HG03520 (cell line): ENCODE measurements at regions not wholly inside any gene's neighbourhood (a gene's known extent, or its start where the extent isn't known, plus 50 kb on each side); places are given as distances from the start of the nearest gene placed in this dataset.

Experiments used
- ATAC-seq: cut with Tn5 transposase; IDR thresholded peaks from one replicate; pipeline ENCODE4 v1.9.1; 2021; ENCODE audit warnings: mild to moderate bottlenecking, moderate library complexity; ENCODE audit not compliant: unreplicated experiment

DNA sequence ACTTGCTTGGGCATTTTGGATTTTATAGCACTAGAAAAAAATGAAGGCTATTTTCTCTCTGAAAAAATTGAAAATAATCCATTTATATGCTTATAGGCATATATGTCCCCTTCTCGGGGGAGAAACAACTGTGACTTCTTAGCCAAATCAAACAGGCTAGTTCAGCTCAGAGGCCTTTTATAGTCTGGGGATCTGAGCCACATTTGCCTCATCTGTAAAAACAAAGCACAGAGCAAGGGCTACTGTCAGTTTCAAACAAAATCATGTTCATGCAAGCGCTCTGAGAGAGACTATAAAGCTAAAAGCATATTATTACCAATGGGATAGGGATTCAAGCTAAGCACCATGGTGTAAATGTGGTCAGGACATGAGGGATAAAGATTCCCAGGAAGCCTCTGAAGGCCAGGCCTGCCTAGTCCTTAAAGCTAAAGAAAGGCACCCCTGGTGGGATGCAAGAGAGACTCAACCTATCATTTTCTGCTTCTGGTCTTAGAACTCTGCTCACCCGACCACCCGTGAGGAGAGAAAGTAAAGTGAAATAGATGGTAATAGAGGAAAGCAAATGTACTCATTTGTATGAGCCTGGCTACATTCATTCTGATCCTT is 51.0 kb upstream of the IL12A start:
- ATAC-seq, result no peak

DNA sequence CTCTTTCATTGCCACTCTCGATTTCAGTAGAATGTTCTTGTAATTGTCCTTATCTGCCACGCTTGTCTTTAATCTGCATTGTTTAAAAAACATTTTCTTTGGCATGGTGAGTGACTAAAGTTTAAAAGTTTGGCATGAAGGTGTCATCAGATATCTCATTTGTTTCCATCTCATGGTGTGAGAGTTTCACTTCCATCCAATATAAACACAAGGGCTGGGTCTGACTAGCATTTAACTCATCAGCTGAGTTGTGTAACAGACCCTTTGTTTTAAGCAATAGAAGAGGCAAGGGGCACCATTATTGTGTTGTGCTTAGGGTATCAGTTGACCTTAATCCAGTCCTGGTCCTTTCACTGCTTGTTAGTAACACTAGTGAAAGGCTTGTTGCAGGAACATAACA is 49.9 kb upstream of the IL12A start:
- ATAC-seq, result no peak
